ENCODE measurements at regions not wholly inside any gene's neighbourhood (a gene's known extent, or its start where the extent isn't known, plus 50 kb on each side); places are given as distances from the start of the nearest gene placed in this dataset.

- TF ChIP-seq CTCF (conservative IDR thresholded peaks at IDR 0.05) (no peak), ZFX (IDR thresholded peaks at IDR 0.05) (no peak)
Measured at GRCh38 chr12:67086116-67086515, 183.0 kb upstream of the CAND1 start.
